Upper lobe of left lung (tissue), 6 donors: ENCODE measurements at regions not wholly inside any gene's neighbourhood (a gene's known extent, or its start where the extent isn't known, plus 50 kb on each side); places are given as distances from the start of the nearest gene placed in this dataset.

Experiments used
- ATAC-seq, 2 donors: fragments of 200-7000 bp; cut with Tn5 transposase; one replicate each; pipeline ENCODE4 v1.9.1; 2022; ENCODE audit warnings: mild to moderate bottlenecking in 2 of 2, moderate library complexity in 2 of 2; ENCODE audit not compliant: low FRiP score in 2 of 2
- DNase-seq, 2 donors: peaks; one replicate each; pipeline ENCODE4 v3.0.0-alpha.2; 2019 to 2020
- H3K27ac ChIP-seq, 4 donors: fragments of 200-600 bp; sonication (generic); one replicate each; pipeline ENCODE4 v1.5.1; 2016 to 2019
- H3K27me3 ChIP-seq, 4 donors: fragments of 200-600 bp; sonication (generic); one replicate each; pipeline ENCODE4 v1.5.1; 2017 to 2019
- H3K36me3 ChIP-seq, 4 donors: fragments of 200-600 bp; sonication (generic); one replicate each; pipeline ENCODE4 v1.5.1; 2016 to 2019
- H3K4me1 ChIP-seq, 4 donors: fragments of 200-600 bp; sonication (generic); one replicate each; pipeline ENCODE4 v1.5.1; 2018 to 2019
- H3K4me3 ChIP-seq, 4 donors: fragments of 200-600 bp; sonication (generic); one replicate each; pipeline ENCODE4 v1.5.1; 2017 to 2019; ENCODE audit warnings: mild to moderate bottlenecking in 2 of 4, moderate library complexity in 1 of 4
- H3K9me3 ChIP-seq, 4 donors: fragments of 200-600 bp; sonication (generic); one replicate each; pipeline ENCODE4 v1.5.1; 2018 to 2019
- EP300 ChIP-seq, 4 donors: sonication (generic); formaldehyde crosslinking; IDR thresholded peaks; one replicate each; pipeline ENCODE4 v1.5.1; 2017; ENCODE audit warnings: antibody characterized with exemption in 4 of 4, control low read depth in 2 of 4
- POLR2A ChIP-seq, 4 donors: fragments of 450-650 bp; IDR thresholded peaks; one replicate each; pipeline ENCODE4 v1.5.1; 2016 to 2017; ENCODE audit warnings: antibody characterized with exemption in 4 of 4, mild to moderate bottlenecking in 2 of 4
- POLR2AphosphoS5 ChIP-seq, 2 donors: sonication (generic); formaldehyde crosslinking; IDR thresholded peaks; one replicate each; pipeline ENCODE4 v1.5.1; 2017; ENCODE audit warnings: antibody characterized with exemption in 2 of 2
- WGBS, 2 donors: methylation state at CpG; one replicate each; pipeline ENCODE4 v1.1.5; 2017 to 2018; 5-methylcytosine and 5-hydroxymethylcytosine counted together
- TF ChIP-seq, protein P1 (sequence below), 6 experiments: fragments of 450-650 bp in 4 of 6; fragments of 200-600 bp in 2 of 6; sonication (generic) in 2 of 6; IDR thresholded peaks; one replicate each; pipeline ENCODE4 v1.5.1; 2016 to 2019; ENCODE audit warnings: antibody characterized with exemption in 6 of 6
- donor health status: DM: no; HTN: no; CAD: no; lungs with moderate emphysema.
- donor health status: DM: no; HTN: yes; CAD: no; lungs with severe emphysema.

GRCh38 chr19:29113838-29114237, 99.1 kb downstream of the UQCRFS1 start:
- H3K4me3 ChIP-seq = no peak overlapping the region
- no peaks in the 10 kb centered on the region for H3K27me3 ChIP-seq
- no peaks in the 10 kb centered on the region for H3K4me1 ChIP-seq
- 81 to 84% methylated on average over 6 to 9 of the region's 9 CpGs for WGBS, 2 donors
- no peaks in the 10 kb centered on the region for H3K36me3 ChIP-seq
- DNase-seq (no peak), ATAC-seq (peak; percentile 5 to 7)
- H3K9me3 ChIP-seq = no peaks in the 10 kb centered on the region
- H3K27ac ChIP-seq = no peak overlapping the region
- TF ChIP-seq EP300 (IDR thresholded peaks at IDR 0.05) = no peak
- no peak for TF ChIP-seq POLR2A (IDR thresholded peaks at IDR 0.05)
- TF ChIP-seq, protein P1, sequence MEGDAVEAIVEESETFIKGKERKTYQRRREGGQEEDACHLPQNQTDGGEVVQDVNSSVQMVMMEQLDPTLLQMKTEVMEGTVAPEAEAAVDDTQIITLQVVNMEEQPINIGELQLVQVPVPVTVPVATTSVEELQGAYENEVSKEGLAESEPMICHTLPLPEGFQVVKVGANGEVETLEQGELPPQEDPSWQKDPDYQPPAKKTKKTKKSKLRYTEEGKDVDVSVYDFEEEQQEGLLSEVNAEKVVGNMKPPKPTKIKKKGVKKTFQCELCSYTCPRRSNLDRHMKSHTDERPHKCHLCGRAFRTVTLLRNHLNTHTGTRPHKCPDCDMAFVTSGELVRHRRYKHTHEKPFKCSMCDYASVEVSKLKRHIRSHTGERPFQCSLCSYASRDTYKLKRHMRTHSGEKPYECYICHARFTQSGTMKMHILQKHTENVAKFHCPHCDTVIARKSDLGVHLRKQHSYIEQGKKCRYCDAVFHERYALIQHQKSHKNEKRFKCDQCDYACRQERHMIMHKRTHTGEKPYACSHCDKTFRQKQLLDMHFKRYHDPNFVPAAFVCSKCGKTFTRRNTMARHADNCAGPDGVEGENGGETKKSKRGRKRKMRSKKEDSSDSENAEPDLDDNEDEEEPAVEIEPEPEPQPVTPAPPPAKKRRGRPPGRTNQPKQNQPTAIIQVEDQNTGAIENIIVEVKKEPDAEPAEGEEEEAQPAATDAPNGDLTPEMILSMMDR (IDR thresholded peaks at IDR 0.05) = no peak

DNA sequence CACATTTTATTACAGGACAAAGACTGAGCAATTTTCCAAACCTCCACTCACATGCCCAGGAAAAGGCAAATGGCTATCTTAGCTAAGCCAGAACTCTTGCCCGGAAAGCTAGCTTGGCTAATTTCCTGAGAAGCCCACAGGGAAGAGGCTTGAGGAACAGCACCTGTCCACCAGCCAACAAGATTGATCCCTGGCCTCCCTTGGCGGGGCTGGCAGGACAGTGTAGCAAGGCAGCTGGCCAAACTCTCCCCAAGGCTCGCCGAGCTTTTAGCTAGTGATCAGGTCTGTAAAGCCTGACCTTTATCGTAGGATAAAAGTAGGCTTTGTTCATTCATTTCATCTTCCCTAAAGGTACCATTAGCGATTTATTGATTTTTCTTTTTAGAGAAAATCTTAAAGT, 101.4 kb downstream of the UQCRFS1 start:
- no peak overlapping the region for H3K27ac ChIP-seq
- H3K4me3 ChIP-seq = no peak overlapping the region
- no peaks in the 10 kb centered on the region for H3K4me1 ChIP-seq
- ATAC-seq (peak in 1 of 2 donors; percentile 16), DNase-seq (no peak)
- TF ChIP-seq POLR2AphosphoS5 (IDR thresholded peaks at IDR 0.05) = no peak
- TF ChIP-seq POLR2A (IDR thresholded peaks at IDR 0.05) = no peak
- TF ChIP-seq, protein P1 (IDR thresholded peaks at IDR 0.05) = no peak
- no peak for TF ChIP-seq EP300 (IDR thresholded peaks at IDR 0.05)
- H3K36me3 ChIP-seq = no peaks in the 10 kb centered on the region
- no peaks in the 10 kb centered on the region for H3K27me3 ChIP-seq
- H3K9me3 ChIP-seq = no peaks in the 10 kb centered on the region
- 86 to 87% methylated on average over 6 of the region's 6 CpGs for WGBS, 2 donors

GRCh38 chr19:29107831-29108230, 105.1 kb downstream of the UQCRFS1 start:
- no peak for ATAC-seq
- 65 to 79% methylated on average over 6 of the region's 6 CpGs for WGBS, 2 donors
- H3K27me3 ChIP-seq = no peaks in the 10 kb centered on the region
- DNase-seq = no peak
- H3K4me3 ChIP-seq = no peak overlapping the region
- H3K9me3 ChIP-seq = no peaks in the 10 kb centered on the region
- no peak overlapping the region for H3K27ac ChIP-seq
- H3K4me1 ChIP-seq = no peaks in the 10 kb centered on the region
- H3K36me3 ChIP-seq = no peaks in the 10 kb centered on the region
- TF ChIP-seq EP300 (IDR thresholded peaks at IDR 0.05) (no peak), POLR2A (IDR thresholded peaks at IDR 0.05) (no peak), POLR2AphosphoS5 (IDR thresholded peaks at IDR 0.05) (no peak)
- TF ChIP-seq, protein P1 (IDR thresholded peaks at IDR 0.05) = no peak

GRCh38 chr19:29106346-29106885, 106.5 kb downstream of the UQCRFS1 start:
- no peak overlapping the region for H3K4me3 ChIP-seq
- H3K4me1 ChIP-seq = no peaks in the 10 kb centered on the region
- no peaks in the 10 kb centered on the region for H3K36me3 ChIP-seq
- TF ChIP-seq EP300 (IDR thresholded peaks at IDR 0.05) = no peak
- TF ChIP-seq POLR2A (IDR thresholded peaks at IDR 0.05) = no peak
- TF ChIP-seq, protein P1 (IDR thresholded peaks at IDR 0.05) = no peak
- TF ChIP-seq POLR2AphosphoS5 (IDR thresholded peaks at IDR 0.05) = no peak
- WGBS, 2 donors = 85 to 93% methylated on average over 7 of the region's 7 CpGs
- H3K27me3 ChIP-seq = no peaks in the 10 kb centered on the region
- no peak overlapping the region for H3K27ac ChIP-seq
- no peak for ATAC-seq
- no peaks in the 10 kb centered on the region for H3K9me3 ChIP-seq
- DNase-seq = no peak

GRCh38 chr19:29105629-29106292, 107.2 kb downstream of the UQCRFS1 start:
- Histone ChIP-seq H3K27me3 (no peaks in the 10 kb centered on the region), H3K27ac (no peak overlapping the region), H3K4me1 (no peaks in the 10 kb centered on the region), H3K9me3 (no peaks in the 10 kb centered on the region), H3K4me3 (no peak overlapping the region), H3K36me3 (no peaks in the 10 kb centered on the region)
- WGBS, 2 donors = 70 to 73% methylated on average over 10 to 11 of the region's 11 CpGs
- ATAC-seq (no peak), DNase-seq (no peak)
- TF ChIP-seq POLR2A (IDR thresholded peaks at IDR 0.05) = no peak
- TF ChIP-seq, protein P1 (IDR thresholded peaks at IDR 0.05) = no peak
- no peak for TF ChIP-seq POLR2AphosphoS5 (IDR thresholded peaks at IDR 0.05)
- TF ChIP-seq EP300 (IDR thresholded peaks at IDR 0.05) = no peak
